Dermis blood vessel endothelial cell (primary cell): ENCODE measurements at regions not wholly inside any gene's neighbourhood (a gene's known extent, or its start where the extent isn't known, plus 50 kb on each side); places are given as distances from the start of the nearest gene placed in this dataset.
"Not testable (repeated sequence)": the region's sequence is repeated elsewhere in the genome, so short reads cannot be mapped to it uniquely, and the experiment has no call there.

ENCODE experiments used
- DNase-seq: peaks from one replicate; pipeline ENCODE4 v3.0.0; 2010

DNA sequence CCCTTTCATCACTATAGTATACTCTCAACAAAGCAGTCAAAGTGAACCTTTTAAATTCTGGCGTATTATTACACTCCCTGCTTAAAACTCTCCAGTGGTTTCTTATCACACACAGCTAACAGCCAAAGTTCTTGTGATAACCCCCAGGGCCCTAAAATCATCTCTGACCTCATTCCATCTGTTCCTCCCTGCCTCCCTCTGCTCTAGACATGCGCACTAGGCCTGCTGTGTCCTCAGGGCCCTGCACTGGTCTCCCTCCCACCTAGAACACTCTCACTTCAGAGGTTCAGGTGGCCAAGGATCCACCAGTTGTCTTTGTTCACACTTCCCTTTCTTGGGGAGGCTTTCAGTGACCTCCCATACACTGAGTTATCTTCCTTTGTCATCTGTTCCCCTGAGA, 603.4 kb downstream of the DSC3 start:
- DNase-seq, result no peak

DNA sequence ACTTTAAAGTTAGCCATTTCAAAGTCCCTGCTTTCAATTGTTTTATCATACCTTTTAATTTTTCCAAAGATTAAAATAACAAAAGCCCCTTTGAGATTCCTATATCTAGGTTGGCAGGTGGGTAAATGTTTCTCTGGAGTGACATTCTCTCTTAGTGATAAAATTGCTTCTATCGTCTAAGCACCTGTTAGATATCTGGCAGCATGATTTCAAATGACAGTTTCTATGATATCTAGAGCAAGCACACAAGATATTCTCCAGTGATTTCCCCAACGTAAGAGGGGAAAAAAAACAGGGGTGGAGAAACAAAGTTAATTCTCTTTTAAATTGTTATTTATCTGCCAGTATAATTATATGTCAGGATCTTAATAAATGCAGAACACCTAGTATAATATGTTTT, 610.2 kb downstream of the DSC3 start:
- no peak for DNase-seq

DNA sequence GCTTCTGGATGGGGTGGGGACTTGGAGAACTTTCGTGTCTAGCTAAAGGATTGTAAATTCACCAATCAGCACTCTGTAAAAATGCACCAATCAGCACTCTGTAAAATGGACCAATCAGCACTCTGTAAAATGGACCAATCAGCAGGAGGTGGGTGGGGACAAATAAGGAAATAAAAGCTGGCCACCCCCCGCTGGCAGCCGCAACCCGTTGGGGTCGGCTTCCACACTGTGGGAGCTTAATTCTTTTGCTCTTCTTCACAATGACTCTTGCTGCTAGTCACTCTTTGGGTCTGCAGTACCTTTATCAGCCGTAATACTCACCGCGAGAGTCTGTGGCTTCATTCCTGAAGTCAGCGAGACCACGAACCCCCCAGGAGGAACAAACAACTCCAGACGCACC, 623.1 kb downstream of the DSC3 start:
- not testable (repeated sequence) for DNase-seq

DNA sequence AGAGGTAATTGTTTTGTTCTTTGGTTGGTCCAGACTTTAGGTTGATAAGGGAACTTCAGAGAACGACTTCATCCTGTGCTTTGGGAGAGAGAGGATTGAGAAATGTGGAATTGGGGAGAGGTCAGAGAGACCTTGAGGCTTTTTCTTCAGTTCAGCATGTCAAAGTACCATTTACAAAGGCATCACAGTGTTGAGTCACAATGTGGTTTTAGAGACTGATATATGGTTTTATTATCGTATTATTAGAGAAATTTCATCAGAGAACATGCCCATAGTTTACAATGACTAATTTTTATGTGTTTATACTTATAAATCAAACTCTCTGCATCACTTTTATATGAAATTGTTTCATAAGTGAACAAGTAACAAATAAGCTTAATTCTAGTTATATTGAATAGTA, 626.6 kb downstream of the DSC3 start:
- DNase-seq, result no peak

GRCh38 chr18:30409120-30409519, 633.4 kb downstream of the DSC3 start:
- DNase-seq, result no peak

GRCh38 chr18:30406728-30407127, 635.8 kb downstream of the DSC3 start:
- DNase-seq, result no peak

DNA sequence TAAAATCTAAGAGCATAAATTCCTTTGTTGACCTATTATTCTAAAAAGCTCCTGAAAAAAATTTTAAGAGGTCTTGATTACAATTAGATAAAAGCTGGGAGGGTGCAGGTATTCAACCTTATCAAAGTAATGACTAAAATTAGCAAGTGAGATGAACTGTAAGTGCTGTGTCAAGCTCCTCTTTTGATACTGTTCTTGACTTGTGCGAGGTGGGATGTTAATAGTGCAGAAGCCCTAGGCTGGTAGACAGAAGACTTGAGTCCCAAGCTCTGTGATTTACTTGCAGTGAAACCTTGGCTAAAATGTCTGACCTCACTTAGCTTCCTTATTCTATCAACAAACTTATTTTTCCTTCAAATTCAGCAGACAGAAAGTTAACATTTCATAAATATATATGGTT, 637.5 kb downstream of the DSC3 start:
- DNase-seq, result no peak

DNA sequence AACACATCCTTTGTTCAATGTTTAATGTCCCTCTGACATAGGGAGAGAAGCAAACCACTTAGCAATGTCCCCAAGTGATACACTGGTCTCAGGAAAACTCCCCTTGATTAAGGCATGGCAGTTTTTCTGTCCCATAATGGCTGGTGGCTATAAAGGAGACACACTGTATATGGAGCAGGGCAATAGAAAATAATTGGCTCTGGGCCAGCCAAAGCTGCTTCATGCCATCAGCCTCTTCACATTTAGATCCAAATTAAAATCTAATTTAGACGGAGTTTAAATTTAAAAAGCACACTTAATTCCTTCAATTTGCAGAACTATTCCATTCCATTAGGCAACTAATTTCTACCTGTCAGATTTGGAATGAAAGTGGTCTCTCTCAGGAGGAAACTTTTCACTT, 638.1 kb downstream of the DSC3 start:
- DNase-seq, result no peak

- DNase-seq, result no peak
These were observed 639.3 kb downstream of the DSC3 start for GRCh38 chr18:30403278-30403677.

GRCh38 chr18:30387401-30387800, 655.1 kb downstream of the DSC3 start:
- DNase-seq, result no peak

DNA sequence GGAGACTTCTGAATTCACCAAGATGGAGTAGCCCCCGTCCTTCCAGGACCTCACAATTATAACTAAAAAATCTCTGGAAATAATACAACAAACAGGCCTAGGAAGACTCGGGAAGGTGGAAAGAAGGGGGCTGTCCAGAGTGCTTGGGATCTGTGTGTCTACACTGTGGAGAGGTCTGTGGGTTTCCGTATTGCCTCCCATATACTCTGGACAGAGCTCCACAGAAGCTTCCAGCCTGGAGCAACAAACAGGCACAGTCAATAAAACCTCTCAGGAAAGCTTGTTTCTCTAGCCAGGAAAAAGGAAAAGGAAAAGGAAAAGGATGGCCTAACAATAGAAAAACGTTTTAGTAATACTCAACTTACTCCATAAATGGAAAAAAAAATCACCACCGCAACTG, 655.9 kb downstream of the DSC3 start:
- no peak for DNase-seq

DNA sequence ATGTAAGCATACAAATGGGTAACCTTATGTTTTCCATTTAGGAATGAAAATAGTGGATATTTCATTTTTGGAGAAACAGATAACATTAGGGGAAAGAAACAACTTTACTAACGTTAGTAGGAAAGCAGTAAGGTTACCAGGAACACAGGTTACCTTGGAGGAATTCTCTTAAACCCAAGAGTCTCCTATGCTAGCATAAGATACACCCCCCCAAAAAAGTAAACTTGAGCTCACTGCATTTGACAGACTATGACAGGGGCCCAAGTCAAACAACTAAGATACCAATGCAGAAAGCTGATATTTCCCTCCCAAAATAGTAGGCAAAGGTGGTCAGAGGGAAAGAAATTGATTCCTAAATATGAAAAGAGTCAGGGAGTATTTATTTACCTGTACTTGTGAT, 656.9 kb downstream of the DSC3 start:
- no peak for DNase-seq

- DNase-seq, result no peak
These were observed 660.7 kb downstream of the DSC3 start for GRCh38 chr18:30381826-30382225.

- no peak for DNase-seq
These were observed 664.4 kb downstream of the DSC3 start for GRCh38 chr18:30378097-30378496.

DNA sequence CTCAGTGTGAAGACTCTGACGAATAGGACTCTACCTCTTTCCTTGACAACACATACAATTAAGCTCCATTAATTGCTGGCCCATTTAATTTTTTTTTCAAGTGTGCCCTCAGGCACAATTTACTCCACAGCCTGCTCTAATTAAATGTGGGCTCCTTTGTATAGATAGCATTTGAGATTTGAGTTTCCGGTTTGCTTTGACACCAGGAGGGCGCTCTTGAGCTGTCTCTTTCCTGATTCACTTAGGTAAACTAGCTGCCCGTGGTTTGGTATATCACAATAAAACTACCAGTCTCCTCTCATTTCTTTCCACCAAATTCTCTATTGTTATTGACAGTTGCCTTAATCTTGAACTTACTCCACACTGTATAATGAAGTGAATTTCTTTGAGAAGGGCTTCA, 666.0 kb downstream of the DSC3 start:
- DNase-seq, result no peak

DNA sequence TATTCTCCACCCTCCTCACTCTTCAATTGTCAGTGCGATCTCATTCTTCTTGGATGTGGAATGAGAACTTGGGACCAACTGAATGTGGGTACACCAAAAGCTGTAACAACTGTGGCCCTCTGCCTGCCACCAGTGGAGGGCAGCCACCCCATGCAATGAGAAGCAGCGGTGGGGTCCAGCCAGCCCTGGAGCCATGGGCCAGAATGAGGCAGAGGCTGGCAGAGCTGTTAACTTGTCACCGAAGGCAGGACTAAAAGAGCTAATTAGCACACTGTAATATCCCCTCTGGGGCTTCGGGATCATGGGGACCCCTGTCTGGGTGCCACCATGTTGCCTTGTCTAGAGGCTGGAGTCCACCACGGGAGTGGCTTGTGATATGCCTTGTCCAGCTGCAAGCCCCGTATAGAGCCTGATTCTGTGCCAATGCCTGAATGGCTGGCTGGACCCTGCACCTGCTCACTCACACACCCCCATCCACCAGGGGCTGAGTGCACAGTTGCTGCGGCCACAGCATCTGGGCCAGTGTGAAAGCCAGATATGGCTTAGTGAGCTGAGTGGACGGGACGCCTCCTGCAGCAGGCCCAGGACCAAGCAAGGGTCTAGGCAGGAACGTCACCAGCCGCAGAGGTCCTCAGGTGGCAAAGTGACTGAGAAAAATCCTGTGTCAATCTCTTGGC, 680.5 kb downstream of the DSC3 start:
- no peak for DNase-seq

DNA sequence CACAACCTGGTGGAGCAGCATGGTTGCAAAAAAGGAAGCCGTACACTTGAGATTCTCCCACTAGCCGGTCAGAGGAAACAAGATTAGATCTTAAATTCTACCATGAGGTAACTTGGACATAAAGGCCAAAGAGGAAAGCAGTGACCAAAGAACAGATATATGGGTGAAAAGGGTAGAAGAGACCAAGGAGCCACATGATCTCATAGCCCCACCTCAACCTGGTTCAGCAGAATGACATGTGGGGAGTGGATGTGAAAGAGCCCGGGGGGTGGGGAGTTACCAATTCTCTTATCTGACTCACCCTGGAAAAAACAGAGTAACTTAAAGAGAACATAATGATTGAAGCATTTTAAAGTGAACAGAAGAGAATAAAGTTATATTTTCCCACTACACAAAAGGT, 683.0 kb downstream of the DSC3 start:
- DNase-seq, result no peak

DNA sequence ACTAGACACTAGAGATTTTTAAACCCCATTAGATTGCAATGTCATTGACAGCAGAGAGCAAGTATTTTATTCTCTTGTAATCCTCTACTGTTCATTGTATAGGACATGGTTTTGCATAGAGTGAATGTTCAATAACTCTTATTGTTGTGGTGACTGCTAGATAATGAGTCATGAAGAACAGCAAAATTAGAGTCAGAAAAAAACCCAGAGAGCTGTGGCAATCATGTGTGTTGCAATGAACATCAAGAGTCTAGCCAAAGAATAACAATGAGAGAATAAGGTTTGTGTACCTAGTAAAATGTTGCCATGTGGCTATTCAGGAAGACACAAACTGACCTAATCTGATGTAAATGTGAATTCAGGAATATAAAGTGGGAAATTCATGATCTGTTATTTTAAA, 684.0 kb downstream of the DSC3 start:
- DNase-seq, result no peak

- DNase-seq, result no peak
These were observed 689.9 kb downstream of the DSC3 start for GRCh38 chr18:30352551-30353168.

DNA sequence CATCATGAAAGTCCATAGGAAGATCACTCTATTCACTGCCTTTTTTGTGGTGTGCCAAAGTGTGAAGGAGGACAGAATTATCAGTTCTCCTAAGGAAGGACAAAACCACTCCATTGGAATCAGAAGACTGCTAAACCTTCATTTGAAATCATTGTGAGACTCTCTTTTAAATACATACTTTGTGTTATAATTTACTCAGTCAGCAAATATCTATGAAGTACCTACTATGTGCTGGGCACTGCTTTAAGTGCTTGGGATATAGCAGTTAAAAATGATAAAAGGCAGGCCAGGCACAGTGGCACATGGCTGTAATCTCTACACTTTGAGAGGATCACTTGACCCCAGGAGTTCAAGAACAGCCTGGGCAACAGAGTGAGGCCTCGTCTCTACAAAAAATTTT, 692.3 kb downstream of the DSC3 start:
- DNase-seq, result no peak

- DNase-seq, result no peak
These were observed 699.5 kb downstream of the DSC3 start for GRCh38 chr18:30343090-30343489.

DNA sequence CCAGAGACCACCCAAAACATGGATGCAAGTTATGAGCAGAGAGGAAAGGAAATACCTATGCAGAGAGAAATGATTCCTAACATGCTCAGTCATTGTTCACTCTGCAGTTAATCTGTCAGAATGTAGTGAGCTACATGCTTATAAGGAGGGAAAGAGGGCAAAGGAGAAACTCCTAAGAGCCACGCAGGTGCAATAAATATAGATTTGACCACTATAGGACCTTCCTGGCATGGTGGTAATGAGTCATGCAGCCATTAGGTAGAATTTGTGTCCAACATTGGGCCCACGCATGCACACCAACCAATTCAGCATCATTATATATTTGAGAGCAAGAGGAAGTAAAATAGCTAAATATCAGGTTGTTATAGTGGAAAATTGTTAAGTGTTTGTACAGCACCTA, 699.9 kb downstream of the DSC3 start:
- DNase-seq, result no peak

- no peak for DNase-seq
These were observed 707.8 kb downstream of the DSC3 start for GRCh38 chr18:30334781-30335180.

GRCh38 chr18:30333310-30333709, 709.2 kb downstream of the DSC3 start:
- DNase-seq, result no peak

GRCh38 chr18:30328839-30329238, 713.7 kb downstream of the DSC3 start:
- no peak for DNase-seq
